GM21423 (cell line): ENCODE measurements at regions not wholly inside any gene's neighbourhood (a gene's known extent, or its start where the extent isn't known, plus 50 kb on each side); places are given as distances from the start of the nearest gene placed in this dataset.

Experiments
- ATAC-seq: cut with Tn5 transposase; IDR thresholded peaks from one replicate; pipeline ENCODE4 v1.9.1; 2021; ENCODE audit warnings: mild to moderate bottlenecking, moderate library complexity; ENCODE audit not compliant: unreplicated experiment

GRCh38 chr21:16406355-16406754, 676.6 kb downstream of the USP25 start:
- no peak for ATAC-seq

GRCh38 chr21:16407403-16408240, 677.8 kb downstream of the USP25 start:
- no peak for ATAC-seq

- no peak for ATAC-seq
Measured at GRCh38 chr21:16408280-16408679, 678.5 kb downstream of the USP25 start.

- ATAC-seq = no peak
Measured at GRCh38 chr21:16409352-16409751, 679.6 kb downstream of the USP25 start.

GRCh38 chr21:16418226-16418625, 688.4 kb downstream of the USP25 start:
- no peak for ATAC-seq

GRCh38 chr21:16418642-16419041, 688.9 kb downstream of the USP25 start:
- ATAC-seq = no peak

GRCh38 chr21:16419188-16419921, 689.6 kb downstream of the USP25 start:
- no peak for ATAC-seq

GRCh38 chr21:16420031-16420724, 690.4 kb downstream of the USP25 start:
- ATAC-seq = no peak

GRCh38 chr21:16421007-16421406, 691.2 kb downstream of the USP25 start:
- no peak for ATAC-seq

- ATAC-seq = no peak
Measured at GRCh38 chr21:16421965-16422364, 692.2 kb downstream of the USP25 start.

GRCh38 chr21:16422702-16423101, 692.9 kb downstream of the USP25 start:
- ATAC-seq = no peak

- no peak for ATAC-seq
Measured at GRCh38 chr21:16423921-16424320, 694.1 kb downstream of the USP25 start.

- ATAC-seq = no peak
Measured at GRCh38 chr21:16424331-16424751, 694.6 kb downstream of the USP25 start.

- ATAC-seq = no peak
Measured at GRCh38 chr21:16425376-16425775, 695.6 kb downstream of the USP25 start.

GRCh38 chr21:16426936-16427335, 697.2 kb downstream of the USP25 start:
- no peak for ATAC-seq

- ATAC-seq = no peak
Measured at GRCh38 chr21:16427587-16428087, 697.9 kb downstream of the USP25 start.

GRCh38 chr21:16437586-16437985, 707.8 kb downstream of the USP25 start:
- ATAC-seq = no peak

GRCh38 chr21:16438761-16439160, 709.0 kb downstream of the USP25 start:
- no peak for ATAC-seq

- ATAC-seq = no peak
Measured at GRCh38 chr21:16441789-16442188, 712.0 kb downstream of the USP25 start.

- ATAC-seq = no peak
Measured at GRCh38 chr21:16454399-16454798, 724.6 kb downstream of the USP25 start.

- ATAC-seq = no peak
Measured at GRCh38 chr21:16455526-16455925, 725.7 kb downstream of the USP25 start.
